ENCODE measurements at regions not wholly inside any gene's neighbourhood (a gene's known extent, or its start where the extent isn't known, plus 50 kb on each side); places are given as distances from the start of the nearest gene placed in this dataset.

GRCh38 chr6:27095914-27096313 is 151.6 kb upstream of the PRSS16 start:
- H3K9ac ChIP-seq (ENCODE audit: low read depth in 1 of 2, low read length in 2 of 2) = no peak overlapping the region
- no peaks in the 10 kb centered on the region for H3K9me3 ChIP-seq (ENCODE audit: control insufficient read depth in 2 of 2, low read length in 2 of 2)
- H3K27me3 ChIP-seq (ENCODE audit: control insufficient read depth in 2 of 2, insufficient read depth in 2 of 2, low read length in 2 of 2) = peaks cover 18 to 26% of the 10 kb centered on the region in 2 donors
- H3K27ac ChIP-seq (ENCODE audit: low read depth in 2 of 2, low read length in 2 of 2) = no peak overlapping the region
- no peaks in the 10 kb centered on the region for H3K36me3 ChIP-seq (ENCODE audit: control insufficient read depth in 2 of 2, insufficient read depth in 2 of 2, low read length in 2 of 2)
- no peak overlapping the region for H3K4me3 ChIP-seq (ENCODE audit: low read length in 2 of 2)
- H3K4me1 ChIP-seq (ENCODE audit: control insufficient read depth in 2 of 2, insufficient read depth in 2 of 2, low read length in 2 of 2) = peaks cover 0 to 5% of the 10 kb centered on the region in 2 donors

- H3K36me3 ChIP-seq (ENCODE audit: control insufficient read depth in 2 of 2, insufficient read depth in 2 of 2, low read length in 2 of 2) = no peaks in the 10 kb centered on the region
- H3K9me3 ChIP-seq (ENCODE audit: control insufficient read depth in 2 of 2, low read length in 2 of 2) = no peaks in the 10 kb centered on the region
- peaks cover 0 to 5% of the 10 kb centered on the region in 2 donors for H3K4me1 ChIP-seq (ENCODE audit: control insufficient read depth in 2 of 2, insufficient read depth in 2 of 2, low read length in 2 of 2)
- peak overlapping the region in 1 of 2 donors; percentile 10 for H3K9ac ChIP-seq (ENCODE audit: low read depth in 1 of 2, low read length in 2 of 2)
- no peak overlapping the region for H3K27ac ChIP-seq (ENCODE audit: low read depth in 2 of 2, low read length in 2 of 2)
- H3K27me3 ChIP-seq (ENCODE audit: control insufficient read depth in 2 of 2, insufficient read depth in 2 of 2, low read length in 2 of 2) = peaks cover 14 to 17% of the 10 kb centered on the region in 2 donors
- H3K4me3 ChIP-seq (ENCODE audit: low read length in 2 of 2) = peak overlapping the region; percentile 45 to 70
Measured at GRCh38 chr6:27096834-27097511, 150.5 kb upstream of the PRSS16 start.

- H3K9ac ChIP-seq (ENCODE audit: low read depth in 1 of 2, low read length in 2 of 2) = no peak overlapping the region
- no peaks in the 10 kb centered on the region for H3K9me3 ChIP-seq (ENCODE audit: control insufficient read depth in 2 of 2, low read length in 2 of 2)
- H3K27ac ChIP-seq (ENCODE audit: low read depth in 2 of 2, low read length in 2 of 2) = no peak overlapping the region
- H3K4me3 ChIP-seq (ENCODE audit: low read length in 2 of 2) = no peak overlapping the region
- H3K36me3 ChIP-seq (ENCODE audit: control insufficient read depth in 2 of 2, insufficient read depth in 2 of 2, low read length in 2 of 2) = no peaks in the 10 kb centered on the region
- peaks cover 6 to 9% of the 10 kb centered on the region in 2 donors for H3K27me3 ChIP-seq (ENCODE audit: control insufficient read depth in 2 of 2, insufficient read depth in 2 of 2, low read length in 2 of 2)
- peaks cover 0 to 5% of the 10 kb centered on the region in 2 donors for H3K4me1 ChIP-seq (ENCODE audit: control insufficient read depth in 2 of 2, insufficient read depth in 2 of 2, low read length in 2 of 2)
Measured at GRCh38 chr6:27098956-27099355, 148.5 kb upstream of the PRSS16 start.

GRCh38 chr6:27100921-27101320 is 146.6 kb upstream of the PRSS16 start:
- no peaks in the 10 kb centered on the region for H3K9me3 ChIP-seq (ENCODE audit: control insufficient read depth in 2 of 2, low read length in 2 of 2)
- no peak overlapping the region for H3K9ac ChIP-seq (ENCODE audit: low read depth in 1 of 2, low read length in 2 of 2)
- H3K36me3 ChIP-seq (ENCODE audit: control insufficient read depth in 2 of 2, insufficient read depth in 2 of 2, low read length in 2 of 2) = no peaks in the 10 kb centered on the region
- H3K27me3 ChIP-seq (ENCODE audit: control insufficient read depth in 2 of 2, insufficient read depth in 2 of 2, low read length in 2 of 2) = peaks cover 6 to 9% of the 10 kb centered on the region in 2 donors
- peaks cover 0 to 5% of the 10 kb centered on the region in 2 donors for H3K4me1 ChIP-seq (ENCODE audit: control insufficient read depth in 2 of 2, insufficient read depth in 2 of 2, low read length in 2 of 2)
- H3K4me3 ChIP-seq (ENCODE audit: low read length in 2 of 2) = no peak overlapping the region
- no peak overlapping the region for H3K27ac ChIP-seq (ENCODE audit: low read depth in 2 of 2, low read length in 2 of 2)

- Histone ChIP-seq H3K4me1 (ENCODE audit: control insufficient read depth in 2 of 2, insufficient read depth in 2 of 2, low read length in 2 of 2) (peaks cover 0 to 5% of the 10 kb centered on the region in 2 donors), H3K27ac (ENCODE audit: low read depth in 2 of 2, low read length in 2 of 2) (no peak overlapping the region), H3K27me3 (ENCODE audit: control insufficient read depth in 2 of 2, insufficient read depth in 2 of 2, low read length in 2 of 2) (peaks cover under 1 to 7% of the 10 kb centered on the region in 2 donors), H3K36me3 (ENCODE audit: control insufficient read depth in 2 of 2, insufficient read depth in 2 of 2, low read length in 2 of 2) (no peaks in the 10 kb centered on the region), H3K9me3 (ENCODE audit: control insufficient read depth in 2 of 2, low read length in 2 of 2) (no peaks in the 10 kb centered on the region), H3K4me3 (ENCODE audit: low read length in 2 of 2) (no peak overlapping the region), H3K9ac (ENCODE audit: low read depth in 1 of 2, low read length in 2 of 2) (no peak overlapping the region)
Measured at GRCh38 chr6:27101824-27102223, 145.7 kb upstream of the PRSS16 start.

GRCh38 chr6:27106382-27106781 is 141.1 kb upstream of the PRSS16 start:
- Histone ChIP-seq H3K27ac (ENCODE audit: low read depth in 2 of 2, low read length in 2 of 2) (no peak overlapping the region), H3K27me3 (ENCODE audit: control insufficient read depth in 2 of 2, insufficient read depth in 2 of 2, low read length in 2 of 2) (no peaks in the 10 kb centered on the region), H3K4me3 (ENCODE audit: low read length in 2 of 2) (no peak overlapping the region), H3K9me3 (ENCODE audit: control insufficient read depth in 2 of 2, low read length in 2 of 2) (no peaks in the 10 kb centered on the region), H3K9ac (ENCODE audit: low read depth in 1 of 2, low read length in 2 of 2) (no peak overlapping the region), H3K4me1 (ENCODE audit: control insufficient read depth in 2 of 2, insufficient read depth in 2 of 2, low read length in 2 of 2) (no peaks in the 10 kb centered on the region), H3K36me3 (ENCODE audit: control insufficient read depth in 2 of 2, insufficient read depth in 2 of 2, low read length in 2 of 2) (no peaks in the 10 kb centered on the region)

- H3K9ac ChIP-seq (ENCODE audit: low read depth in 1 of 2, low read length in 2 of 2) = no peak overlapping the region
- no peak overlapping the region for H3K4me3 ChIP-seq (ENCODE audit: low read length in 2 of 2)
- H3K27me3 ChIP-seq (ENCODE audit: control insufficient read depth in 2 of 2, insufficient read depth in 2 of 2, low read length in 2 of 2) = peaks cover 0 to 4% of the 10 kb centered on the region in 2 donors
- no peaks in the 10 kb centered on the region for H3K9me3 ChIP-seq (ENCODE audit: control insufficient read depth in 2 of 2, low read length in 2 of 2)
- H3K27ac ChIP-seq (ENCODE audit: low read depth in 2 of 2, low read length in 2 of 2) = no peak overlapping the region
- no peaks in the 10 kb centered on the region for H3K36me3 ChIP-seq (ENCODE audit: control insufficient read depth in 2 of 2, insufficient read depth in 2 of 2, low read length in 2 of 2)
- no peaks in the 10 kb centered on the region for H3K4me1 ChIP-seq (ENCODE audit: control insufficient read depth in 2 of 2, insufficient read depth in 2 of 2, low read length in 2 of 2)
Measured at GRCh38 chr6:27111743-27112142, 135.8 kb upstream of the PRSS16 start.

- H3K27ac ChIP-seq (ENCODE audit: low read depth in 2 of 2, low read length in 2 of 2) = no peak overlapping the region
- no peaks in the 10 kb centered on the region for H3K9me3 ChIP-seq (ENCODE audit: control insufficient read depth in 2 of 2, low read length in 2 of 2)
- H3K36me3 ChIP-seq (ENCODE audit: control insufficient read depth in 2 of 2, insufficient read depth in 2 of 2, low read length in 2 of 2) = no peaks in the 10 kb centered on the region
- H3K4me1 ChIP-seq (ENCODE audit: control insufficient read depth in 2 of 2, insufficient read depth in 2 of 2, low read length in 2 of 2) = no peaks in the 10 kb centered on the region
- H3K27me3 ChIP-seq (ENCODE audit: control insufficient read depth in 2 of 2, insufficient read depth in 2 of 2, low read length in 2 of 2) = peaks cover 0 to 4% of the 10 kb centered on the region in 2 donors
- no peak overlapping the region for H3K4me3 ChIP-seq (ENCODE audit: low read length in 2 of 2)
- H3K9ac ChIP-seq (ENCODE audit: low read depth in 1 of 2, low read length in 2 of 2) = no peak overlapping the region
Measured at GRCh38 chr6:27112974-27113373, 134.5 kb upstream of the PRSS16 start.

- H3K9me3 ChIP-seq (ENCODE audit: control insufficient read depth in 2 of 2, low read length in 2 of 2) = no peaks in the 10 kb centered on the region
Measured at GRCh38 chr6:27119329-27119728, 128.2 kb upstream of the PRSS16 start.

GRCh38 chr6:27119761-27120160 is 127.7 kb upstream of the PRSS16 start:
- Histone ChIP-seq H3K36me3 (ENCODE audit: control insufficient read depth in 2 of 2, insufficient read depth in 2 of 2, low read length in 2 of 2) (no peaks in the 10 kb centered on the region), H3K4me1 (ENCODE audit: control insufficient read depth in 2 of 2, insufficient read depth in 2 of 2, low read length in 2 of 2) (no peaks in the 10 kb centered on the region), H3K9me3 (ENCODE audit: control insufficient read depth in 2 of 2, low read length in 2 of 2) (no peaks in the 10 kb centered on the region), H3K27ac (ENCODE audit: low read depth in 2 of 2, low read length in 2 of 2) (no peak overlapping the region), H3K27me3 (ENCODE audit: control insufficient read depth in 2 of 2, insufficient read depth in 2 of 2, low read length in 2 of 2) (no peaks in the 10 kb centered on the region), H3K9ac (ENCODE audit: low read depth in 1 of 2, low read length in 2 of 2) (no peak overlapping the region), H3K4me3 (ENCODE audit: low read length in 2 of 2) (no peak overlapping the region)

More at GRCh38 chr6:27119329-27119728, 128.2 kb upstream of the PRSS16 start:
- Histone ChIP-seq H3K4me3 (ENCODE audit: low read length in 2 of 2) (no peak overlapping the region), H3K4me1 (ENCODE audit: control insufficient read depth in 2 of 2, insufficient read depth in 2 of 2, low read length in 2 of 2) (no peaks in the 10 kb centered on the region), H3K9ac (ENCODE audit: low read depth in 1 of 2, low read length in 2 of 2) (no peak overlapping the region), H3K36me3 (ENCODE audit: control insufficient read depth in 2 of 2, insufficient read depth in 2 of 2, low read length in 2 of 2) (no peaks in the 10 kb centered on the region), H3K27ac (ENCODE audit: low read depth in 2 of 2, low read length in 2 of 2) (no peak overlapping the region), H3K27me3 (ENCODE audit: control insufficient read depth in 2 of 2, insufficient read depth in 2 of 2, low read length in 2 of 2) (no peaks in the 10 kb centered on the region)

All from mucosa of rectum (tissue), 2 donors.